Mesendoderm (in vitro differentiated cells): ENCODE measurements at regions not wholly inside any gene's neighbourhood (a gene's known extent, or its start where the extent isn't known, plus 50 kb on each side); places are given as distances from the start of the nearest gene placed in this dataset.
"Not testable (repeated sequence)": the region's sequence is repeated elsewhere in the genome, so short reads cannot be mapped to it uniquely, and the experiment has no call there.

Experiments used
- DNase-seq: peaks from one replicate; pipeline ENCODE4 v3.0.0; 2013
- H2AK5ac ChIP-seq: 2 replicates; pipeline ENCODE4 v1.6.1; 2013; ENCODE audit warnings: low read length, inconsistent platforms
- H2BK120ac ChIP-seq: 2 replicates; pipeline ENCODE4 v1.6.1; 2013; ENCODE audit warnings: low read depth, mild to moderate bottlenecking, low read length, moderate library complexity, mixed read lengths
- H2BK15ac ChIP-seq: replicated peaks from 2 replicates; pipeline ENCODE4 v1.6.1; 2013; ENCODE audit warnings: low read depth, mild to moderate bottlenecking, moderate library complexity
- H2BK5ac ChIP-seq: 2 replicates; pipeline ENCODE4 v1.6.1; 2013; ENCODE audit warnings: low read length, inconsistent platforms
- H3K18ac ChIP-seq: 2 replicates; pipeline ENCODE4 v1.6.1; 2013; ENCODE audit warnings: mild to moderate bottlenecking, low read length, mixed read lengths
- H3K23ac ChIP-seq: one replicate; pipeline ENCODE4 v1.6.1; 2013; ENCODE audit warnings: low read length
- H3K27ac ChIP-seq: 2 replicates; pipeline ENCODE4 v1.5.1; 2013; ENCODE audit warnings: low read depth, mild to moderate bottlenecking, inconsistent platforms, low read length, moderate library complexity
- H3K27me3 ChIP-seq: 2 replicates; pipeline ENCODE4 v1.6.1; 2013; ENCODE audit warnings: low read length, control low read depth, mild to moderate bottlenecking, inconsistent platforms; ENCODE audit not compliant: insufficient read depth, poor library complexity
- H3K36me3 ChIP-seq: 2 replicates; pipeline ENCODE4 v1.6.1; 2013; ENCODE audit warnings: low read length, inconsistent platforms; ENCODE audit not compliant: control insufficient read depth, insufficient read depth
- H3K4ac ChIP-seq: one replicate; pipeline ENCODE4 v1.6.1; 2013; ENCODE audit warnings: low read depth, mild to moderate bottlenecking, low read length, moderate library complexity
- H3K4me1 ChIP-seq: 2 replicates; pipeline ENCODE4 v1.6.1; 2013; ENCODE audit warnings: low read depth, low read length, inconsistent platforms; ENCODE audit not compliant: control insufficient read depth
- H3K4me2 ChIP-seq: 2 replicates; pipeline ENCODE4 v1.6.1; 2013; ENCODE audit warnings: low read length
- H3K4me3 ChIP-seq: 2 replicates; pipeline ENCODE4 v1.5.1; 2013; ENCODE audit warnings: mild to moderate bottlenecking, low read length
- H3K56ac ChIP-seq: one replicate; pipeline ENCODE4 v1.6.1; 2013; ENCODE audit warnings: low read length
- H3K79me1 ChIP-seq: 2 replicates; pipeline ENCODE4 v1.6.1; 2013; ENCODE audit warnings: low read length, inconsistent platforms
- H3K79me2 ChIP-seq: 2 replicates; pipeline ENCODE4 v1.6.1; 2013; ENCODE audit warnings: mild to moderate bottlenecking, low read length; ENCODE audit not compliant: control insufficient read depth, insufficient read depth
- H3K9ac ChIP-seq: 2 replicates; pipeline ENCODE4 v1.6.1; 2013; ENCODE audit warnings: low read length, inconsistent platforms
- H4K5ac ChIP-seq: one replicate; pipeline ENCODE4 v1.6.1; 2013; ENCODE audit warnings: low read length
- H4K8ac ChIP-seq: one replicate; pipeline ENCODE4 v1.6.1; 2013; ENCODE audit warnings: low read depth, mild to moderate bottlenecking, control low read depth, low read length, moderate library complexity
- WGBS: extraction: QIAGEN DNeasy Blood & Tissue Kit; methylation state at CpG from one replicate; pipeline ENCODE4 v1.1.7; 2013; ENCODE audit warnings: low lambda C conversion rate, missing lambda C conversion rate; ENCODE audit not compliant: insufficient coverage; ENCODE audit errors: extremely low coverage; 5-methylcytosine and 5-hydroxymethylcytosine counted together

- Histone ChIP-seq H3K56ac (no peak overlapping the region), H3K23ac (no peak overlapping the region), H3K4me2 (no peak overlapping the region), H2BK120ac (no peak overlapping the region), H3K79me1 (no peaks in the 10 kb centered on the region), H3K9ac (no peak overlapping the region), H3K79me2 (no peaks in the 10 kb centered on the region), H2BK5ac (no peak overlapping the region), H3K4me1 (no peaks in the 10 kb centered on the region), H4K8ac (no peak overlapping the region), H3K18ac (no peak overlapping the region), H3K27ac (no peak overlapping the region), H2BK15ac (no peak overlapping the region), H3K36me3 (no peaks in the 10 kb centered on the region), H3K4me3 (no peak overlapping the region), H4K5ac (no peak overlapping the region), H2AK5ac (no peak overlapping the region), H3K27me3 (no peaks in the 10 kb centered on the region), H3K4ac (no peak overlapping the region)
- WGBS, result no CpG with 5 or more reads among the region's 5 CpGs
- DNase-seq, result no peak
These were observed 57.6 kb upstream of the PPP2R3B start for GRCh38 chrX:444305-444704.

- Histone ChIP-seq H4K5ac (no peak overlapping the region), H3K23ac (no peak overlapping the region), H2BK120ac (no peak overlapping the region), H3K79me2 (no peaks in the 10 kb centered on the region), H2AK5ac (no peak overlapping the region), H3K27ac (no peak overlapping the region), H3K56ac (no peak overlapping the region), H3K9ac (no peak overlapping the region), H2BK15ac (no peak overlapping the region), H3K4me3 (no peak overlapping the region), H3K36me3 (no peaks in the 10 kb centered on the region), H3K4ac (no peak overlapping the region), H3K18ac (peak overlapping the region; percentile 44), H2BK5ac (no peak overlapping the region), H3K4me2 (no peak overlapping the region), H3K27me3 (no peaks in the 10 kb centered on the region), H4K8ac (no peak overlapping the region), H3K4me1 (no peaks in the 10 kb centered on the region), H3K79me1 (no peaks in the 10 kb centered on the region)
- no CpG with 5 or more reads among the region's 8 CpGs for WGBS
- no peak for DNase-seq
These were observed 59.0 kb upstream of the PPP2R3B start for GRCh38 chrX:445727-446126.

- no peak overlapping the region for H3K4me3 ChIP-seq
These were observed 59.5 kb upstream of the PPP2R3B start for GRCh38 chrX:446245-446644.

GRCh38 chrX:447052-447451, 60.3 kb upstream of the PPP2R3B start:
- Histone ChIP-seq H3K4me2 (no peak overlapping the region), H2BK15ac (no peak overlapping the region), H3K4me3 (no peak overlapping the region), H3K4ac (no peak overlapping the region), H2BK5ac (no peak overlapping the region), H3K79me2 (no peaks in the 10 kb centered on the region), H3K79me1 (no peaks in the 10 kb centered on the region), H3K27ac (no peak overlapping the region), H3K4me1 (no peaks in the 10 kb centered on the region), H4K5ac (no peak overlapping the region), H3K23ac (no peak overlapping the region), H3K27me3 (no peaks in the 10 kb centered on the region), H3K9ac (no peak overlapping the region), H2AK5ac (no peak overlapping the region), H3K36me3 (no peaks in the 10 kb centered on the region), H3K18ac (no peak overlapping the region), H3K56ac (no peak overlapping the region), H2BK120ac (no peak overlapping the region), H4K8ac (no peak overlapping the region)
- WGBS, result no CpG with 5 or more reads among the region's 5 CpGs
- DNase-seq, result no peak

More at GRCh38 chrX:446245-446644, 59.5 kb upstream of the PPP2R3B start:
- no peak overlapping the region for H4K8ac ChIP-seq
- H3K79me2 ChIP-seq, result no peaks in the 10 kb centered on the region
- no CpG with 5 or more reads among the region's 10 CpGs for WGBS
- H3K9ac ChIP-seq, result no peak overlapping the region
- H3K27ac ChIP-seq, result no peak overlapping the region
- H3K4me1 ChIP-seq, result no peaks in the 10 kb centered on the region
- H3K23ac ChIP-seq, result no peak overlapping the region
- H2BK15ac ChIP-seq, result no peak overlapping the region
- no peak overlapping the region for H2AK5ac ChIP-seq
- H4K5ac ChIP-seq, result no peak overlapping the region
- no peaks in the 10 kb centered on the region for H3K27me3 ChIP-seq
- no peak overlapping the region for H3K18ac ChIP-seq
- no peak overlapping the region for H3K56ac ChIP-seq
- no peak overlapping the region for H3K4me2 ChIP-seq
- no peak overlapping the region for H2BK5ac ChIP-seq
- no peaks in the 10 kb centered on the region for H3K36me3 ChIP-seq
- H2BK120ac ChIP-seq, result no peak overlapping the region
- no peaks in the 10 kb centered on the region for H3K79me1 ChIP-seq
- no peak overlapping the region for H3K4ac ChIP-seq
- peak; percentile 58 for DNase-seq

GRCh38 chrX:451750-452149, 65.0 kb upstream of the PPP2R3B start:
- WGBS, result no CpG with 5 or more reads among the region's 12 CpGs
- H3K79me1 ChIP-seq, H3K36me3 ChIP-seq, H3K27me3 ChIP-seq, H2BK120ac ChIP-seq, H3K56ac ChIP-seq, H3K4me2 ChIP-seq, H3K18ac ChIP-seq, H3K4me1 ChIP-seq, H2BK5ac ChIP-seq, H2AK5ac ChIP-seq, H3K4me3 ChIP-seq, H4K8ac ChIP-seq, H3K9ac ChIP-seq, H3K79me2 ChIP-seq, H4K5ac ChIP-seq, H3K23ac ChIP-seq, H2BK15ac ChIP-seq, H3K4ac ChIP-seq, H3K27ac ChIP-seq: not testable (repeated sequence)
- DNase-seq, result peak; percentile 22

- Histone ChIP-seq H4K5ac (no peak overlapping the region), H2BK5ac (no peak overlapping the region), H2AK5ac (no peak overlapping the region), H3K18ac (no peak overlapping the region), H4K8ac (no peak overlapping the region), H3K27ac (no peak overlapping the region), H3K4me3 (no peak overlapping the region), H3K9ac (no peak overlapping the region), H3K27me3 (no peaks in the 10 kb centered on the region), H3K79me1 (no peaks in the 10 kb centered on the region), H3K56ac (no peak overlapping the region), H2BK120ac (no peak overlapping the region), H3K4me2 (no peak overlapping the region), H3K4me1 (no peaks in the 10 kb centered on the region), H2BK15ac (no peak overlapping the region), H3K36me3 (no peaks in the 10 kb centered on the region), H3K4ac (no peak overlapping the region), H3K79me2 (no peaks in the 10 kb centered on the region), H3K23ac (no peak overlapping the region)
- DNase-seq, result no peak
These were observed 65.9 kb upstream of the PPP2R3B start for GRCh38 chrX:452598-452997.
